ENCODE measurements at regions not wholly inside any gene's neighbourhood (a gene's known extent, or its start where the extent isn't known, plus 50 kb on each side); places are given as distances from the start of the nearest gene placed in this dataset.

DNA sequence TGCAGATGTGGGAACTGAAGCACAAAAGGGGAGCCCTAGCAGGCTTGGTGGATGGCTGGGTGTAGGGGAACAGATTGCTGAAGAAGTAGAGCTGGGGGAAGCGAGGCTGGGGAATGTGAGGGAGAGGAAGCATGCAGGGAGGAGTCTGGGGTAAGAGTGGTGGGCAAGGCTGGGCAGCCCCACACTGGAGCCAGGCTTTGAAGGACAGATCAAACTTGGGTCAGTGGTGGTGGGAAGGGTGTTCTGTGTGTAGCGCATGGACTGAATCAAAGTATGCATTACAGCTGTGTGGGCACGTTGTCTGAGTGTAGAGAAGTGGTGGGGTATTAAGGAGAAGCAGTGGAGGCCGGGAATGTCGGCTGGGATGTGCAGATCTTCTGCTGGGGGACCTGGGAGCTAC lies 116.0 kb downstream of the CYLD start:
- Histone ChIP-seq H3K27me3 (replicated peaks) (no peaks in the 10 kb centered on the region), H3K27ac (no peak overlapping the region), H3K4me3 (ENCODE audit: low read depth, low read length) (no peak overlapping the region), H3K36me3 (replicated peaks) (no peaks in the 10 kb centered on the region)
- in situ Hi-C loops (cut with HindIII; ENCODE audit: low pct_ligation_motif_present, low sequenced_read_pairs): no loop called here
- DNase-seq: no peak
- TF ChIP-seq, protein P1, sequence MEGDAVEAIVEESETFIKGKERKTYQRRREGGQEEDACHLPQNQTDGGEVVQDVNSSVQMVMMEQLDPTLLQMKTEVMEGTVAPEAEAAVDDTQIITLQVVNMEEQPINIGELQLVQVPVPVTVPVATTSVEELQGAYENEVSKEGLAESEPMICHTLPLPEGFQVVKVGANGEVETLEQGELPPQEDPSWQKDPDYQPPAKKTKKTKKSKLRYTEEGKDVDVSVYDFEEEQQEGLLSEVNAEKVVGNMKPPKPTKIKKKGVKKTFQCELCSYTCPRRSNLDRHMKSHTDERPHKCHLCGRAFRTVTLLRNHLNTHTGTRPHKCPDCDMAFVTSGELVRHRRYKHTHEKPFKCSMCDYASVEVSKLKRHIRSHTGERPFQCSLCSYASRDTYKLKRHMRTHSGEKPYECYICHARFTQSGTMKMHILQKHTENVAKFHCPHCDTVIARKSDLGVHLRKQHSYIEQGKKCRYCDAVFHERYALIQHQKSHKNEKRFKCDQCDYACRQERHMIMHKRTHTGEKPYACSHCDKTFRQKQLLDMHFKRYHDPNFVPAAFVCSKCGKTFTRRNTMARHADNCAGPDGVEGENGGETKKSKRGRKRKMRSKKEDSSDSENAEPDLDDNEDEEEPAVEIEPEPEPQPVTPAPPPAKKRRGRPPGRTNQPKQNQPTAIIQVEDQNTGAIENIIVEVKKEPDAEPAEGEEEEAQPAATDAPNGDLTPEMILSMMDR (IDR thresholded peaks at IDR 0.05; ENCODE audit: low read depth, low read length, missing control alignments): no peak

DNA sequence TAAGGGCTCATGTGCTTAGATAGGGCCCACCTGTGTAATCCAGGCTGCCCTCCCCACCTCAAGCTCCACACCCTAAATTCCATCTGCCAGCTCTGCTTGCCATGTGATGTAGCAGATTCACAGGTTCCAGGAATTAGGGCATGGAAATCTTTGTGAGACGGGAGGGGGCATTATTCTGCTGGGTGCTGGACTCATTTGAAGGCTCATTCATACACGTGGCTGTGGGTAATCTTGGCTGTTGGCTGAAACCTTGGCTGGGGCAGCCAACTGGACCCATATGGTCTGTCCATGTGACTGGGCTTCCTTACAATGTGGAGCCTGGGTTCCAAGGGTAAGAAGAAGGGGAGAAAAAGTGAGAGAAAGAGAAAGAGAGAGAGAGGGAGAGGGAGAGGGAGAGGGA lies 115.1 kb downstream of the CYLD start:
- in situ Hi-C loops (cut with HindIII; ENCODE audit: low pct_ligation_motif_present, low sequenced_read_pairs): no loop called here
- TF ChIP-seq, protein P1 (IDR thresholded peaks at IDR 0.05; ENCODE audit: low read depth, low read length, missing control alignments): no peak

DNA sequence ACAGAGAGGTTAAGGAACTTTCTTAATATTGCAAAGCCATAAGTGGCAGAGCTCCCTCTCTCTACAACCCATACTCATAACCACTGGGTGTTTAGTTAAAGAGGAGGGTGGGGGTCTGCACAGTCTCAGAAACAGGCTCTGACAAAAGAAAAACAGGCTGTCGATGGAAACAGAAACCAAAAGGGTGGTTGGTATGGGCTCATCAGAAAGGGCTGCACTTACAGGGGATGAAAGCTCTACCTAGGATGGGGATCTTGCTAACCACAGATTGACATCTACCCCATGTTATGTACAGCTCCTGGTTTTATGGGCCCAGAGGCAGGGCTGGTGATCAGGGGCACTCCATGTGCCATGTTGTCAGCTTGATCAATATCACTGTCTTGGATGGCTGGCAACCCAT lies 111.4 kb downstream of the CYLD start:
- no peak overlapping the region for H3K4me3 ChIP-seq (ENCODE audit: low read depth, low read length)
- H3K27ac ChIP-seq: no peak overlapping the region
- TF ChIP-seq, protein P1 (IDR thresholded peaks at IDR 0.05; ENCODE audit: low read depth, low read length, missing control alignments): no peak
- in situ Hi-C loops (cut with HindIII; ENCODE audit: low pct_ligation_motif_present, low sequenced_read_pairs): no loop called here
- no peak for DNase-seq
- no peaks in the 10 kb centered on the region for H3K27me3 ChIP-seq (replicated peaks)
- H3K36me3 ChIP-seq (replicated peaks): no peaks in the 10 kb centered on the region

More for the DNA sequence above, 115.1 kb downstream of the CYLD start:
- no peak overlapping the region for H3K4me3 ChIP-seq (ENCODE audit: low read depth, low read length)
- no peaks in the 10 kb centered on the region for H3K36me3 ChIP-seq (replicated peaks)
- no peak overlapping the region for H3K27ac ChIP-seq
- no peaks in the 10 kb centered on the region for H3K27me3 ChIP-seq (replicated peaks)
- no peak for DNase-seq

Measured in brain microvascular endothelial cell (primary cell).